WTC11 (cell line): ENCODE measurements at regions not wholly inside any gene's neighbourhood (a gene's known extent, or its start where the extent isn't known, plus 50 kb on each side); places are given as distances from the start of the nearest gene placed in this dataset.

Source experiments
- AFF4 ChIP-seq: sonication (generic); formaldehyde crosslinking; IDR thresholded peaks from 2 replicates; pipeline ENCODE4 v1.8.1; 2023; ENCODE audit warnings: mild to moderate bottlenecking, missing genetic modification reagents, borderline replicate concordance
- ATF1 ChIP-seq: sonication (generic); formaldehyde crosslinking; IDR thresholded peaks from 2 replicates; pipeline ENCODE4 v1.8.1; 2023; ENCODE audit warnings: mild to moderate bottlenecking, moderate library complexity, missing genetic modification reagents
- GABPB1 ChIP-seq: sonication (generic); formaldehyde crosslinking; IDR thresholded peaks from 2 replicates; pipeline ENCODE4 v1.8.1; 2023; ENCODE audit warnings: mild to moderate bottlenecking, missing genetic modification reagents
- HMGXB4 ChIP-seq: sonication (generic); formaldehyde crosslinking; IDR thresholded peaks from 2 replicates; pipeline ENCODE4 v1.8.1; 2023; ENCODE audit warnings: mild to moderate bottlenecking, moderate library complexity, missing genetic modification reagents
- IRF2 ChIP-seq: sonication (generic); formaldehyde crosslinking; IDR thresholded peaks from 2 replicates; pipeline ENCODE4 v1.8.0; 2022; ENCODE audit warnings: low read depth, missing genetic modification reagents, borderline replicate concordance
- NFE2L1 ChIP-seq: sonication (generic); formaldehyde crosslinking; IDR thresholded peaks from 2 replicates; pipeline ENCODE4 v1.8.1; 2023; ENCODE audit warnings: missing genetic modification reagents
- NR2C2 ChIP-seq: sonication (generic); formaldehyde crosslinking; IDR thresholded peaks from 2 replicates; pipeline ENCODE4 v1.8.0; 2022; ENCODE audit warnings: mild to moderate bottlenecking, missing genetic modification reagents
- PRDM15 ChIP-seq: sonication (generic); formaldehyde crosslinking; IDR thresholded peaks from 2 replicates; pipeline ENCODE4 v1.8.0; 2022; ENCODE audit warnings: missing genetic modification reagents
- ZNF423 ChIP-seq: fragments of 250-450 bp; sonication (Bioruptor Pico); IDR thresholded peaks from 2 replicates; pipeline ENCODE4 v2.1.2; 2022; ENCODE audit warnings: mild to moderate bottlenecking, moderate library complexity
- ZNF425 ChIP-seq: fragments of 250-450 bp; sonication (Bioruptor Pico); conservative IDR thresholded peaks from 2 replicates; pipeline ENCODE4 v1.9.0; 2021; ENCODE audit warnings: mild to moderate bottlenecking
- ZNF532 ChIP-seq: fragments of 250-450 bp; sonication (Bioruptor Pico); IDR thresholded peaks from 2 replicates; pipeline ENCODE4 v1.9.0; 2021; ENCODE audit warnings: mild to moderate bottlenecking, borderline replicate concordance
- TF ChIP-seq, protein P1 (sequence below): fragments of 250-450 bp; sonication (Bioruptor Pico); IDR thresholded peaks from 2 replicates; pipeline ENCODE4 v1.9.0; 2021; ENCODE audit warnings: moderate library complexity, mild to moderate bottlenecking, inconsistent platforms, borderline replicate concordance
- TF ChIP-seq, protein P2 (sequence below): sonication (generic); formaldehyde crosslinking; IDR thresholded peaks from 2 replicates; pipeline ENCODE4 v1.8.0; 2022; ENCODE audit warnings: mild to moderate bottlenecking, missing genetic modification reagents

GRCh38 chr4:111754003-111754402 is 391.3 kb upstream of the FAM241A start (continued):
- no peak for TF ChIP-seq PRDM15 (CRISPR knock-in tag)
- TF ChIP-seq AFF4 (CRISPR knock-in tag) = no peak
- TF ChIP-seq NFE2L1 (CRISPR knock-in tag) = no peak
- TF ChIP-seq, protein P1, sequence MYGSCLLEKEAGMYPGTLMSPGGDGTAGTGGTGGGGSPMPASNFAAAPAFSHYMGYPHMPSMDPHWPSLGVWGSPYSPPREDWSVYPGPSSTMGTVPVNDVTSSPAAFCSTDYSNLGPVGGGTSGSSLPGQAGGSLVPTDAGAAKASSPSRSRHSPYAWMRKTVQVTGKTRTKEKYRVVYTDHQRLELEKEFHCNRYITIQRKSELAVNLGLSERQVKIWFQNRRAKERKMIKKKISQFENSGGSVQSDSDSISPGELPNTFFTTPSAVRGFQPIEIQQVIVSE (CRISPR knock-in tag) = no peak
- TF ChIP-seq ZNF532 (CRISPR knock-in tag) = no peak
- TF ChIP-seq HMGXB4 (CRISPR knock-in tag) = no peak
- TF ChIP-seq, protein P2, sequence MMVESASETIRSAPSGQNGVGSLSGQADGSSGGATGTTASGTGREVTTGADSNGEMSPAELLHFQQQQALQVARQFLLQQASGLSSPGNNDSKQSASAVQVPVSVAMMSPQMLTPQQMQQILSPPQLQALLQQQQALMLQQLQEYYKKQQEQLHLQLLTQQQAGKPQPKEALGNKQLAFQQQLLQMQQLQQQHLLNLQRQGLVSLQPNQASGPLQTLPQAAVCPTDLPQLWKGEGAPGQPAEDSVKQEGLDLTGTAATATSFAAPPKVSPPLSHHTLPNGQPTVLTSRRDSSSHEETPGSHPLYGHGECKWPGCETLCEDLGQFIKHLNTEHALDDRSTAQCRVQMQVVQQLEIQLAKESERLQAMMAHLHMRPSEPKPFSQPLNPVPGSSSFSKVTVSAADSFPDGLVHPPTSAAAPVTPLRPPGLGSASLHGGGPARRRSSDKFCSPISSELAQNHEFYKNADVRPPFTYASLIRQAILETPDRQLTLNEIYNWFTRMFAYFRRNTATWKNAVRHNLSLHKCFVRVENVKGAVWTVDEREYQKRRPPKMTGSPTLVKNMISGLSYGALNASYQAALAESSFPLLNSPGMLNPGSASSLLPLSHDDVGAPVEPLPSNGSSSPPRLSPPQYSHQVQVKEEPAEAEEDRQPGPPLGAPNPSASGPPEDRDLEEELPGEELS (CRISPR knock-in tag) = no peak
- TF ChIP-seq NR2C2 (CRISPR knock-in tag) = no peak
- TF ChIP-seq ZNF425 (CRISPR knock-in tag) = no peak
- TF ChIP-seq ZNF423 (CRISPR knock-in tag) = no peak
- no peak for TF ChIP-seq GABPB1 (CRISPR knock-in tag)
- TF ChIP-seq IRF2 (CRISPR knock-in tag) = no peak
- no peak for TF ChIP-seq ATF1 (CRISPR knock-in tag)
- TF ChIP-seq, all 79 proteins: peak for 0
